Esophagus squamous epithelium (tissue), 4 donors: ENCODE measurements at regions not wholly inside any gene's neighbourhood (a gene's known extent, or its start where the extent isn't known, plus 50 kb on each side); places are given as distances from the start of the nearest gene placed in this dataset.

Experiments
- CTCF ChIP-seq, 6 experiments: fragments of 450-650 bp in 4 of 6; fragments of 200-600 bp in 2 of 6; sonication (generic) in 2 of 6; IDR thresholded peaks; one replicate each; pipeline ENCODE4 v1.5.1; 2016 to 2019; ENCODE audit warnings: antibody characterized with exemption in 6 of 6, mild to moderate bottlenecking in 4 of 6, moderate library complexity in 4 of 6
- POLR2A ChIP-seq, 4 donors: fragments of 450-650 bp; IDR thresholded peaks; one replicate each; pipeline ENCODE4 v1.6.1; 2017; ENCODE audit warnings: antibody characterized with exemption in 4 of 4, mild to moderate bottlenecking in 4 of 4, moderate library complexity in 3 of 4

- TF ChIP-seq CTCF (IDR thresholded peaks at IDR 0.05) (no peak), POLR2A (IDR thresholded peaks at IDR 0.05) (no peak)
Observed at GRCh38 chr16:73285436-73286201, 237.7 kb upstream of the ZFHX3 start.
